ENCODE measurements at regions not wholly inside any gene's neighbourhood (a gene's known extent, or its start where the extent isn't known, plus 50 kb on each side); places are given as distances from the start of the nearest gene placed in this dataset.

DNA sequence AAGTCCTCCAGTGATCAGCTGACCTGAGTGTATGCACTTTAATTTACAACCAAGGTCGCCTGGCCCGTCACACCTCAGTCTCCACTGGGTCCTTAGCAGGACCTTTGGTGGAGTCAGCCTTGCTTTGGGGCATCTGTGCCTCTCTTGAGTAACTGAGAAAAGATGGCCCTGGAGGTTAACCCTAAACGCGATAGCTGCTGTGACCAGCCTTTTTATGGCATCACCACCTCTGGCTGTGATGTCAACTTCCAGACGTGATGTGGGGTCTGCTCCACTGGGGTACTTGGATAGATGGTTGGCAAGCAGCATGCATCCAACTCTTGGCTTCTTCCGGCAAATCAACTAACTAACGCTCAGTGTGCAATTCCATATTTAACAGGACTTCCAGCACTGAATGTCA is 122.8 kb upstream of the RTL1 start:
- Mint-ChIP-seq H3K9me3 (peaks cover 27% of the 10 kb centered on the region), H3K27me3 (ENCODE audit: insufficient read depth, low read depth, poor library complexity) (peaks cover 8% of the 10 kb centered on the region), H3K4me1 (no peaks in the 10 kb centered on the region), H3K36me3 (ENCODE audit: low read depth) (no peaks in the 10 kb centered on the region; the same call in 2 of the 3 replicates), H3K4me3 (no peak overlapping the region), H3K27ac (no peak overlapping the region)
- H3K79me2 ChIP-seq (replicated peaks; ENCODE audit: insufficient read depth) = no peaks in the 10 kb centered on the region
- H3K4me3 ChIP-seq = no peak overlapping the region
- no peaks in the 10 kb centered on the region for H3F3A ChIP-seq (replicated peaks; ENCODE audit: low read depth)
- no peaks in the 10 kb centered on the region for H3K9me2 ChIP-seq (ENCODE audit: insufficient read depth)
- H3K4me1 ChIP-seq (ENCODE audit: insufficient read depth) = no peaks in the 10 kb centered on the region
- ATAC-seq = no peak
- H4K20me1 ChIP-seq (replicated peaks; ENCODE audit: insufficient read depth) = no peaks in the 10 kb centered on the region
- TF ChIP-seq CTCF (conservative IDR thresholded peaks at IDR 0.05; ENCODE audit: low read depth in 2 of 2) = no peak
- H3K27ac ChIP-seq (ENCODE audit: low read depth) = no peak overlapping the region
- no peaks in the 10 kb centered on the region for H3K36me3 ChIP-seq (ENCODE audit: insufficient read depth)
- H3K4me2 ChIP-seq = no peak overlapping the region
- DNase-seq (ENCODE audit: low spot score) = no peak
- H3K27me3 ChIP-seq (ENCODE audit: insufficient read depth) = no peaks in the 10 kb centered on the region
- H2AFZ ChIP-seq = no peak overlapping the region

DNA sequence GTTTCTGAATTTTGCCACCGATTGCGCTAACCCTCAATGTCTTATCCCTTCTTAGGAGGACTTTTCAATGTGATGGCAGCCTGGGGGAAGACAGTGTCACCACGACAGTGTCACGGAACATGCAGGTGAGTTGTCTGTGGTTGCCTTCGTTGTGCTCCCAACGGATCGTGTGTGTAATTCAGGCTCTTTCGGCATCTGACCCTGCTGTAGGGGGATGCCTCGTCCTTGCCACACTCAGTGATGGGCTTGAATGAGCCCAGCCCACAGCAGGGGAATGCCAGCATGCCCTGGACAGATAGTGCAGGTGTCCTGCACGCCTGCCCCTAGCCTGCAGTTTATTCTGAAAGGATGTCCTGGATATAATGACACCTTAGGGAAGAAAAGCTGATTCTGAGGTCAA is 123.8 kb upstream of the RTL1 start:
- H3K4me3 ChIP-seq = no peak overlapping the region
- H2AFZ ChIP-seq = no peak overlapping the region
- H4K20me1 ChIP-seq (replicated peaks; ENCODE audit: insufficient read depth) = no peaks in the 10 kb centered on the region
- DNase-seq (ENCODE audit: low spot score) (no peak), ATAC-seq (no peak)
- Mint-ChIP-seq H3K4me3 (no peak overlapping the region), H3K27me3 (ENCODE audit: insufficient read depth, low read depth, poor library complexity) (peaks cover 8% of the 10 kb centered on the region), H3K4me1 (no peaks in the 10 kb centered on the region), H3K9me3 (peaks cover 20% of the 10 kb centered on the region), H3K36me3 (ENCODE audit: low read depth) (no peaks in the 10 kb centered on the region; the same call in 2 of the 3 replicates), H3K27ac (no peak overlapping the region)
- H3K36me3 ChIP-seq (ENCODE audit: insufficient read depth) = no peaks in the 10 kb centered on the region
- H3K27ac ChIP-seq (ENCODE audit: low read depth) = no peak overlapping the region
- H3F3A ChIP-seq (replicated peaks; ENCODE audit: low read depth) = no peaks in the 10 kb centered on the region
- H3K27me3 ChIP-seq (ENCODE audit: insufficient read depth) = no peaks in the 10 kb centered on the region
- no peaks in the 10 kb centered on the region for H3K4me1 ChIP-seq (ENCODE audit: insufficient read depth)
- H3K4me2 ChIP-seq = no peak overlapping the region
- H3K9me2 ChIP-seq (ENCODE audit: insufficient read depth) = no peaks in the 10 kb centered on the region
- H3K79me2 ChIP-seq (replicated peaks; ENCODE audit: insufficient read depth) = no peaks in the 10 kb centered on the region
- no peak for TF ChIP-seq CTCF (conservative IDR thresholded peaks at IDR 0.05; ENCODE audit: low read depth in 2 of 2)
- TF ChIP-seq REST (IDR thresholded peaks at IDR 0.05; ENCODE audit: unreplicated experiment) = no peak
- no peak for TF ChIP-seq EZH2phosphoT487 (IDR thresholded peaks at IDR 0.05; ENCODE audit: unreplicated experiment)
- TF ChIP-seq, protein P1, sequence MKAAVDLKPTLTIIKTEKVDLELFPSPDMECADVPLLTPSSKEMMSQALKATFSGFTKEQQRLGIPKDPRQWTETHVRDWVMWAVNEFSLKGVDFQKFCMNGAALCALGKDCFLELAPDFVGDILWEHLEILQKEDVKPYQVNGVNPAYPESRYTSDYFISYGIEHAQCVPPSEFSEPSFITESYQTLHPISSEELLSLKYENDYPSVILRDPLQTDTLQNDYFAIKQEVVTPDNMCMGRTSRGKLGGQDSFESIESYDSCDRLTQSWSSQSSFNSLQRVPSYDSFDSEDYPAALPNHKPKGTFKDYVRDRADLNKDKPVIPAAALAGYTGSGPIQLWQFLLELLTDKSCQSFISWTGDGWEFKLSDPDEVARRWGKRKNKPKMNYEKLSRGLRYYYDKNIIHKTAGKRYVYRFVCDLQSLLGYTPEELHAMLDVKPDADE (IDR thresholded peaks at IDR 0.05) = no peak
- TF ChIP-seq EZH2 (IDR thresholded peaks at IDR 0.05; ENCODE audit: low read depth, unreplicated experiment) = no peak
- TF ChIP-seq ZNF331 (CRISPR knock-in tag; IDR thresholded peaks at IDR 0.05; ENCODE audit: low read depth) = no peak
- no peak for TF ChIP-seq JUNB (IDR thresholded peaks at IDR 0.05; ENCODE audit: unreplicated experiment)
- TF ChIP-seq ZNF114 (CRISPR knock-in tag; IDR thresholded peaks at IDR 0.05) = no peak
- no peak for TF ChIP-seq POLR2AphosphoS5 (IDR thresholded peaks at IDR 0.05; ENCODE audit: low read depth)
- no peak for TF ChIP-seq STAT1 (IDR thresholded peaks at IDR 0.05; ENCODE audit: unreplicated experiment)
- no peak for TF ChIP-seq NANOG (IDR thresholded peaks at IDR 0.05; ENCODE audit: borderline replicate concordance)
